Inflammatory macrophage (primary cell): ENCODE measurements at regions not wholly inside any gene's neighbourhood (a gene's known extent, or its start where the extent isn't known, plus 50 kb on each side); places are given as distances from the start of the nearest gene placed in this dataset.
"Not testable (repeated sequence)": the region's sequence is repeated elsewhere in the genome, so short reads cannot be mapped to it uniquely, and the experiment has no call there.

ENCODE experiments used
- DNase-seq, 2 donors: peaks; one replicate each; pipeline ENCODE4 v3.0.0-alpha.2; 2020 to 2022

GRCh38 chr12:14032191-14032590 is 50.8 kb upstream of the GRIN2B start:
- DNase-seq: not testable (repeated sequence)

- DNase-seq: no peak
These were observed 62.4 kb upstream of the GRIN2B start for GRCh38 chr12:14043776-14044175.

- DNase-seq: no peak
These were observed 67.6 kb upstream of the GRIN2B start for GRCh38 chr12:14048941-14049545.

- no peak for DNase-seq
These were observed 76.5 kb upstream of the GRIN2B start for GRCh38 chr12:14057895-14058294.

GRCh38 chr12:14058717-14059116 is 77.3 kb upstream of the GRIN2B start:
- DNase-seq: no peak

- no peak for DNase-seq
These were observed 78.1 kb upstream of the GRIN2B start for GRCh38 chr12:14059548-14059947.

- no peak for DNase-seq
These were observed 84.2 kb upstream of the GRIN2B start for GRCh38 chr12:14065616-14066015.

- DNase-seq: no peak
These were observed 84.6 kb upstream of the GRIN2B start for GRCh38 chr12:14066021-14066420.

- DNase-seq: no peak
These were observed 87.6 kb upstream of the GRIN2B start for GRCh38 chr12:14068961-14069360.

GRCh38 chr12:14071833-14072232 is 90.4 kb upstream of the GRIN2B start:
- DNase-seq: no peak

GRCh38 chr12:14072987-14073386 is 91.6 kb upstream of the GRIN2B start:
- DNase-seq: no peak

- no peak for DNase-seq
These were observed 94.5 kb upstream of the GRIN2B start for GRCh38 chr12:14075797-14076393.

- no peak for DNase-seq
These were observed 95.1 kb upstream of the GRIN2B start for GRCh38 chr12:14076538-14076937.

GRCh38 chr12:14086838-14087237 is 105.4 kb upstream of the GRIN2B start:
- no peak for DNase-seq

GRCh38 chr12:14099994-14100393 is 118.6 kb upstream of the GRIN2B start:
- no peak for DNase-seq

GRCh38 chr12:14101556-14101955 is 120.2 kb upstream of the GRIN2B start:
- DNase-seq: not testable (repeated sequence)

GRCh38 chr12:14111230-14111865 is 129.9 kb upstream of the GRIN2B start:
- no peak for DNase-seq

GRCh38 chr12:14113031-14113430 is 131.6 kb upstream of the GRIN2B start:
- no peak for DNase-seq

GRCh38 chr12:14126692-14127091 is 145.3 kb upstream of the GRIN2B start:
- DNase-seq: no peak

GRCh38 chr12:14129611-14130195 is 148.3 kb upstream of the GRIN2B start:
- DNase-seq: no peak

- DNase-seq: no peak
These were observed 154.6 kb upstream of the GRIN2B start for GRCh38 chr12:14135996-14136395.

GRCh38 chr12:14138495-14138894 is 157.1 kb upstream of the GRIN2B start:
- DNase-seq: no peak

GRCh38 chr12:14148489-14149270 is 167.3 kb upstream of the GRIN2B start:
- DNase-seq: no peak
